Gastrocnemius medialis (tissue), 4 donors: ENCODE measurements at regions not wholly inside any gene's neighbourhood (a gene's known extent, or its start where the extent isn't known, plus 50 kb on each side); places are given as distances from the start of the nearest gene placed in this dataset.

Experiments
- ATAC-seq, 2 donors: fragments of 150-250 bp; one replicate each; pipeline ENCODE4 v1.9.1; 2016
- DNase-seq, 2 donors: peaks; one replicate each; pipeline ENCODE4 v3.0.0-alpha.2; 2019
- H3K27ac ChIP-seq, 4 donors: fragments of 200-600 bp; sonication (generic); 1 replicate in 1 of 4; 2 replicates in 3 of 4; pipeline ENCODE4 v1.5.1; 2016 to 2018; ENCODE audit warnings: mild to moderate bottlenecking in 2 of 4, moderate library complexity in 1 of 4
- H3K27me3 ChIP-seq, 3 donors: fragments of 200-600 bp; sonication (generic) in 2 of 3; 1 replicate in 1 of 3; 2 replicates in 2 of 3; pipeline versions ENCODE4 v1.5.1 to v1.6.0; 2016 to 2019; ENCODE audit warnings: mild to moderate bottlenecking in 1 of 3, moderate library complexity in 1 of 3
- H3K36me3 ChIP-seq, 2 donors: fragments of 200-600 bp; sonication (generic) in 1 of 2; one replicate each; pipeline ENCODE4 v1.5.1; 2017 to 2018
- H3K4me1 ChIP-seq, 2 donors: fragments of 200-600 bp; sonication (generic) in 1 of 2; one replicate each; pipeline ENCODE4 v1.5.1; 2016 to 2017; ENCODE audit warnings: mild to moderate bottlenecking in 2 of 2
- H3K4me3 ChIP-seq, 4 donors: fragments of 200-600 bp; sonication (generic) in 3 of 4; 1 replicate in 1 of 4; 2 replicates in 3 of 4; pipeline ENCODE4 v1.5.1; 2016 to 2019; ENCODE audit warnings: mild to moderate bottlenecking in 2 of 4
- H3K9me3 ChIP-seq, 3 donors: fragments of 200-600 bp; sonication (generic) in 2 of 3; 1 replicate in 1 of 3; 2 replicates in 2 of 3; pipeline ENCODE4 v1.5.1; 2016 to 2019
- CTCF ChIP-seq, 5 experiments: fragments of 450-650 bp in 3 of 5; fragments of 200-600 bp in 2 of 5; sonication (generic) in 2 of 5; IDR thresholded peaks in 4 of 5; conservative IDR thresholded peaks in 1 of 5; 1 replicate in 4 of 5; 2 replicates in 1 of 5; pipeline ENCODE4 v1.5.1; 2016 to 2019; ENCODE audit warnings: antibody characterized with exemption in 5 of 5, mild to moderate bottlenecking in 3 of 5, moderate library complexity in 3 of 5
- POLR2A ChIP-seq, 2 donors: fragments of 450-650 bp; IDR thresholded peaks; one replicate each; pipeline ENCODE4 v1.6.1; 2017; ENCODE audit warnings: antibody characterized with exemption in 2 of 2, mild to moderate bottlenecking in 2 of 2, moderate library complexity in 2 of 2
- in situ Hi-C, 4 donors: fragments of 200-750 bp; cut with MboI; loops; one replicate each; pipeline versions ENCODE4 v1.15.0 to v1.8.0; 2017; ENCODE audit warnings: low sequenced_read_pairs in 4 of 4
- intact Hi-C: fragments of 100-400 bp; cut with DNase I; formaldehyde crosslinking; loops from one replicate; pipeline ENCODE4 v1.15.1; 2023; ENCODE audit warnings: low total_unique reads

- no peak for ATAC-seq
- no peaks in the 10 kb centered on the region for H3K4me1 ChIP-seq
- H3K9me3 ChIP-seq: no peaks in the 10 kb centered on the region
- intact Hi-C loops (no loop called here), in situ Hi-C loops (no loop called here)
- H3K4me3 ChIP-seq: no peak overlapping the region
- H3K27ac ChIP-seq: no peak overlapping the region
- TF ChIP-seq CTCF (IDR thresholded peaks at IDR 0.05 in 4 of 5, conservative IDR thresholded peaks at IDR 0.05 in 1 of 5) (no peak), POLR2A (IDR thresholded peaks at IDR 0.05) (no peak)
- H3K36me3 ChIP-seq: no peaks in the 10 kb centered on the region
- DNase-seq: no peak
- no peaks in the 10 kb centered on the region for H3K27me3 ChIP-seq
Observed at GRCh38 chr2:104127049-104127770, 726.7 kb upstream of the POU3F3 start.

GRCh38 chr2:104140361-104140760 lies 713.6 kb upstream of the POU3F3 start:
- Histone ChIP-seq H3K4me3 (no peak overlapping the region), H3K27me3 (no peaks in the 10 kb centered on the region), H3K27ac (no peak overlapping the region), H3K9me3 (no peaks in the 10 kb centered on the region), H3K4me1 (no peaks in the 10 kb centered on the region), H3K36me3 (no peaks in the 10 kb centered on the region)
- no peak for DNase-seq
- ATAC-seq: no peak
- in situ Hi-C loops: no loop called here
- intact Hi-C loops: no loop called here
- no peak for TF ChIP-seq POLR2A (IDR thresholded peaks at IDR 0.05)
- no peak for TF ChIP-seq CTCF (IDR thresholded peaks at IDR 0.05 in 4 of 5, conservative IDR thresholded peaks at IDR 0.05 in 1 of 5)

GRCh38 chr2:104158191-104158590 lies 695.7 kb upstream of the POU3F3 start:
- H3K36me3 ChIP-seq: no peaks in the 10 kb centered on the region
- DNase-seq (no peak), ATAC-seq (no peak)
- H3K4me1 ChIP-seq: no peaks in the 10 kb centered on the region
- intact Hi-C loops: no loop called here
- H3K4me3 ChIP-seq: no peak overlapping the region
- no peaks in the 10 kb centered on the region for H3K9me3 ChIP-seq
- no peaks in the 10 kb centered on the region for H3K27me3 ChIP-seq
- no peak for TF ChIP-seq POLR2A (IDR thresholded peaks at IDR 0.05)
- no peak for TF ChIP-seq CTCF (IDR thresholded peaks at IDR 0.05 in 4 of 5, conservative IDR thresholded peaks at IDR 0.05 in 1 of 5)
- in situ Hi-C loops: no loop called here
- no peak overlapping the region for H3K27ac ChIP-seq

GRCh38 chr2:104163611-104164130 lies 690.2 kb upstream of the POU3F3 start:
- Histone ChIP-seq H3K27me3 (no peaks in the 10 kb centered on the region), H3K4me1 (no peaks in the 10 kb centered on the region), H3K9me3 (no peaks in the 10 kb centered on the region), H3K4me3 (no peak overlapping the region), H3K27ac (no peak overlapping the region), H3K36me3 (no peaks in the 10 kb centered on the region)
- ATAC-seq: no peak
- no peak for DNase-seq
- in situ Hi-C loops: no loop called here
- TF ChIP-seq POLR2A (IDR thresholded peaks at IDR 0.05) (no peak), CTCF (IDR thresholded peaks at IDR 0.05 in 4 of 5, conservative IDR thresholded peaks at IDR 0.05 in 1 of 5) (no peak)
- intact Hi-C loops: no loop called here
